K562 (cell line): ENCODE measurements at regions not wholly inside any gene's neighbourhood (a gene's known extent, or its start where the extent isn't known, plus 50 kb on each side); places are given as distances from the start of the nearest gene placed in this dataset.

ENCODE experiments used
- ATAC-seq: fragments of 200-7000 bp; cut with Tn5 transposase; 3 replicates; pipeline ENCODE4 v1.9.1; 2020; ENCODE audit warnings: moderate library complexity
- BruUV-seq: library from RNA; stranded (reverse); fragments of 400-500 nt; replicated peaks from 2 replicates; lab custom pipeline; 2021; lab: Mats Ljungman, UMichigan
- CTCF ChIA-PET: fragments of 300-600 bp; formaldehyde crosslinking; extraction: SDS; loops from one replicate; lab custom pipeline; 2021; ENCODE audit warnings: low intra/inter-chr PET ratio; lab: Yijun Ruan, JAX
- POLR2A ChIA-PET: fragments of 300-600, 350-650 bp; sonication (Branson Sonifier 250); formaldehyde crosslinking; extraction: SDS; loops from one replicate; lab custom pipeline; 2021; ENCODE audit warnings: antibody characterized with exemption, inconsistent platforms; lab: Yijun Ruan, JAX
- DNase-seq, 4 experiments: peaks; one replicate each; pipeline versions ENCODE4 v3.0.0 to v3.0.0-alpha.2; 2011 to 2018; ENCODE audit warnings: low spot score in 3 of 4, mixed read lengths in 3 of 4; ENCODE audit errors: extremely low read depth in 1 of 4
- FAIRE-seq: peaks from 2 replicates; lab custom pipeline; 2011; peaks lifted over from hg19 to GRCh38; lab: Jason Lieb, UNC
- H2AFZ ChIP-seq: 2 replicates; pipeline ENCODE4 v1.6.0; 2011; ENCODE audit warnings: low read depth, low read length, control low read depth, inconsistent platforms
- H3K27ac ChIP-seq: fragments of 200-600 bp; 3 replicates; pipeline ENCODE4 v1.8.0; 2011; ENCODE audit warnings: low read depth, mild to moderate bottlenecking, control low read depth, inconsistent platforms, low read length, moderate library complexity, mixed read lengths; ENCODE audit errors: extremely low read depth
- H3K27me3 ChIP-seq, 2 experiments: fragments of 300-600 bp in 1 of 2; 2 replicates in 1 of 2; 3 replicates in 1 of 2; pipeline versions ENCODE4 v1.6.0 to v1.8.0; 2011; ENCODE audit warnings: inconsistent platforms in 2 of 2, low read length in 2 of 2, mild to moderate bottlenecking in 1 of 2, mixed read lengths in 1 of 2, moderate library complexity in 1 of 2; ENCODE audit not compliant: control insufficient read depth in 2 of 2, insufficient read depth in 2 of 2
- H3K36me3 ChIP-seq: fragments of 300-600 bp; 3 replicates; pipeline ENCODE4 v1.8.0; 2011; ENCODE audit warnings: mild to moderate bottlenecking, low read length, inconsistent platforms; ENCODE audit not compliant: control insufficient read depth, insufficient read depth
- H3K4me1 ChIP-seq, 2 experiments: fragments of 200-600 bp in 1 of 2; replicated peaks in 1 of 2; 2 replicates in 1 of 2; 3 replicates in 1 of 2; pipeline versions ENCODE4 v1.5.1 to v1.8.0; 2011; ENCODE audit warnings: inconsistent platforms in 2 of 2, low read length in 2 of 2, mild to moderate bottlenecking in 1 of 2, mixed read lengths in 1 of 2, moderate library complexity in 1 of 2; ENCODE audit not compliant: control insufficient read depth in 2 of 2, insufficient read depth in 2 of 2
- H3K4me2 ChIP-seq: 2 replicates; pipeline ENCODE4 v1.6.1; 2011; ENCODE audit warnings: low read length, control low read depth, inconsistent platforms, mixed read lengths; ENCODE audit not compliant: insufficient read depth
- H3K4me3 ChIP-seq: fragments of 200-600 bp; sonication (generic), shearing (Covaris generic); 2 replicates; pipeline ENCODE4 v1.5.1; 2016; ENCODE audit warnings: control low read depth, inconsistent platforms
- H3K79me2 ChIP-seq: fragments of 200-600 bp; 3 replicates; pipeline ENCODE4 v1.8.0; 2011; ENCODE audit warnings: low read length, inconsistent platforms; ENCODE audit not compliant: control insufficient read depth, insufficient read depth
- H3K9ac ChIP-seq, 2 experiments: 2 replicates each; pipeline versions ENCODE4 v1.6.0 to v1.6.1; 2011; ENCODE audit warnings: low read depth in 2 of 2, low read length in 2 of 2, control low read depth in 1 of 2, inconsistent platforms in 1 of 2, mild to moderate bottlenecking in 1 of 2, mixed read lengths in 1 of 2; ENCODE audit not compliant: insufficient read depth in 1 of 2
- H3K9me1 ChIP-seq: one replicate; pipeline ENCODE4 v1.6.0; 2011; ENCODE audit warnings: inconsistent platforms, mild to moderate bottlenecking, low read length, moderate library complexity; ENCODE audit not compliant: control insufficient read depth, insufficient read depth
- H3K9me3 ChIP-seq: replicated peaks from 2 replicates; pipeline ENCODE4 v1.5.1; 2011; ENCODE audit warnings: low read depth, low read length, inconsistent platforms; ENCODE audit not compliant: control insufficient read depth, insufficient read depth
- H4K20me1 ChIP-seq: replicated peaks from 2 replicates; pipeline ENCODE4 v1.6.1; 2011; ENCODE audit warnings: low read length, inconsistent platforms, mixed read lengths; ENCODE audit not compliant: control insufficient read depth, insufficient read depth
- ARID1B ChIP-seq: fragments of 450-650 bp; IDR thresholded peaks from 2 replicates; pipeline ENCODE4 v1.6.1; 2016; ENCODE audit warnings: antibody characterized with exemption, mild to moderate bottlenecking, inconsistent platforms
- ARNT ChIP-seq, 2 experiments: fragments of 450-650 bp; IDR thresholded peaks; 2 replicates each; pipeline ENCODE4 v1.6.1; 2016; ENCODE audit warnings: mild to moderate bottlenecking in 1 of 2
- BHLHE40 ChIP-seq: IDR thresholded peaks from 2 replicates; pipeline ENCODE4 v1.6.1; 2011; ENCODE audit warnings: low read length, improper control_type of control experiment
- CREB1 ChIP-seq, 2 experiments: sonication (generic) in 1 of 2; formaldehyde crosslinking in 1 of 2; IDR thresholded peaks; 2 replicates each; pipeline versions ENCODE4 v1.6.1 to v1.8.0; 2012 to 2022; ENCODE audit warnings: inconsistent platforms in 1 of 2, mild to moderate bottlenecking in 1 of 2, missing genetic modification reagents in 1 of 2, moderate library complexity in 1 of 2
- DPF2 ChIP-seq: fragments of 450-650 bp; IDR thresholded peaks from 2 replicates; pipeline ENCODE4 v1.6.1; 2016
- FOXJ3 ChIP-seq: sonication (generic); formaldehyde crosslinking; IDR thresholded peaks from 2 replicates; pipeline ENCODE4 v1.4.0; 2020; ENCODE audit warnings: mild to moderate bottlenecking, missing genetic modification reagents
- ILK ChIP-seq: fragments of 450-650 bp; IDR thresholded peaks from 2 replicates; pipeline ENCODE4 v1.6.1; 2016; ENCODE audit warnings: missing genetic modification characterization, low read depth, mild to moderate bottlenecking, missing compliant biosample characterization, moderate library complexity, borderline replicate concordance
- MEF2A ChIP-seq: IDR thresholded peaks from 2 replicates; pipeline ENCODE4 v1.6.1; 2011; ENCODE audit warnings: low read depth, mild to moderate bottlenecking, low read length, moderate library complexity; ENCODE audit not compliant: control insufficient read depth
- NONO ChIP-seq, 2 experiments: fragments of 200-400 bp in 1 of 2; fragments of 450-650 bp in 1 of 2; formaldehyde crosslinking in 1 of 2; IDR thresholded peaks; 2 replicates each; pipeline ENCODE4 v1.6.1; 2017; ENCODE audit warnings: low read depth in 2 of 2, mild to moderate bottlenecking in 2 of 2, moderate library complexity in 2 of 2, low read length in 1 of 2
- PCBP1 ChIP-seq: fragments of 200-400 bp; formaldehyde crosslinking; IDR thresholded peaks from 2 replicates; pipeline ENCODE4 v1.6.1; 2018; ENCODE audit warnings: mild to moderate bottlenecking, low read depth, low read length; ENCODE audit not compliant: poor library complexity, severe bottlenecking
- TFAM ChIP-seq: fragments of 250-450 bp; sonication (Bioruptor Pico); conservative IDR thresholded peaks from 2 replicates; pipeline ENCODE4 v1.5.0; 2021; ENCODE audit warnings: mild to moderate bottlenecking, moderate library complexity
- XRCC4 ChIP-seq: IDR thresholded peaks from one replicate; pipeline ENCODE4 v1.6.1; 2011; ENCODE audit not compliant: insufficient read depth, insufficient read length; ENCODE audit errors: extremely low read depth
- ZNF79 ChIP-seq: fragments of 250-450 bp; sonication (Bioruptor Pico); IDR thresholded peaks from 2 replicates; pipeline ENCODE4 v1.4.0; 2020; ENCODE audit warnings: low read depth, mild to moderate bottlenecking, moderate library complexity
- WGBS: fragments of 100-300 bp; shearing (Covaris generic); methylation state at CpG from one replicate; pipeline ENCODE4 v1.1.6; 2016; ENCODE audit warnings: low coverage, mixed read lengths; ENCODE audit not compliant: insufficient coverage; ENCODE audit errors: missing lambda C conversion rate; 5-methylcytosine and 5-hydroxymethylcytosine counted together
- in situ Hi-C: fragments of 300-500 bp; cut with MboI; formaldehyde crosslinking; loops from 4 replicates; pipeline ENCODE4 v1.15.0; 2018; ENCODE audit warnings: inconsistent platforms, mixed read lengths
- intact Hi-C: fragments of 100-400 bp; cut with micrococcal nuclease; formaldehyde crosslinking; loops from 2 replicates; pipeline ENCODE4 v1.14.2; 2022
- TF ChIP-seq, protein P1 (sequence below), 2 experiments: fragments of 150-350 bp in 1 of 2; IDR thresholded peaks; 2 replicates each; pipeline ENCODE4 v1.6.1; 2012 to 2016; ENCODE audit warnings: low read depth in 2 of 2, low read length in 2 of 2, mild to moderate bottlenecking in 1 of 2, moderate library complexity in 1 of 2
- TF ChIP-seq, protein P2 (sequence below): sonication (generic); formaldehyde crosslinking; IDR thresholded peaks from 2 replicates; pipeline ENCODE4 v1.8.0; 2022; ENCODE audit warnings: missing genetic modification reagents, mild to moderate bottlenecking, borderline replicate concordance

DNA sequence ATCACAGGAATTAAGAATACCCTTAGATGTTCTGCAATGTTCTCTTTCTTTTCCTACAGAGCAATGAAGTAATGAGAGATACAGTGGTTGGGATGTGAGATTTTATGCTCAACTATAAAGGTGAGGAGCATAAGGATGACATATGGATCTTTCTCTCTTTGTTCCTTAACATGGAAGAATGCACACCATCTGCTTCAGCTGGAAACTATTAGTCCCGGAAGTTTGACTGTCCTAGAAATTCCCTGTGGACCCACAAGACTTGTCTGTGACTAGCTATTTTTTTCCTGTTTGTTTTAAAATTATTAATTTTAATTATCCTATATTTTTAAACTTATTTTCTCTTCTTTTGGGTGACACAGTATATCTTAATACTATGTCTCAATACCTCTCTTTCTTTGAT lies 80.2 kb downstream of the DKK1 start:
- Histone ChIP-seq H3K4me1 (no peaks in the 10 kb centered on the region), H3K27ac (no peak overlapping the region), H3K9ac (no peak overlapping the region), H3K4me2 (no peak overlapping the region), H3K27me3 (no peaks in the 10 kb centered on the region), H3K79me2 (no peaks in the 10 kb centered on the region), H2AFZ (no peak overlapping the region), H3K36me3 (no peaks in the 10 kb centered on the region), H3K9me1 (no peaks in the 10 kb centered on the region), H3K9me3 (no peaks in the 10 kb centered on the region; the same call in 1 of the 2 replicates), H4K20me1 (no peaks in the 10 kb centered on the region), H3K4me3 (no peak overlapping the region)
- no peak for FAIRE-seq
- WGBS = 0% methylated on average over 1 of the region's 1 CpG
- intact Hi-C loops = no loop called here
- no peak for ATAC-seq
- TF ChIP-seq FOXJ3 (no peak), ARID1B (no peak), NONO (IDR thresholded peaks at IDR 0.05; ENCODE audit: low read depth in 2 of 2, low read length in 1 of 2) (no peak), MEF2A (no peak), ZNF79 (CRISPR knock-in tag) (no peak), BHLHE40 (no peak), ARNT (IDR thresholded peaks at IDR 0.05) (no peak), TFAM (CRISPR knock-in tag) (no peak), CREB1 (IDR thresholded peaks at IDR 0.05) (no peak), CREB1 (CRISPR knock-in tag; IDR thresholded peaks at IDR 0.05) (no peak), XRCC4 (no peak), DPF2 (no peak), ILK (tag) (no peak), PCBP1 (no peak)
- TF ChIP-seq, protein P1, sequence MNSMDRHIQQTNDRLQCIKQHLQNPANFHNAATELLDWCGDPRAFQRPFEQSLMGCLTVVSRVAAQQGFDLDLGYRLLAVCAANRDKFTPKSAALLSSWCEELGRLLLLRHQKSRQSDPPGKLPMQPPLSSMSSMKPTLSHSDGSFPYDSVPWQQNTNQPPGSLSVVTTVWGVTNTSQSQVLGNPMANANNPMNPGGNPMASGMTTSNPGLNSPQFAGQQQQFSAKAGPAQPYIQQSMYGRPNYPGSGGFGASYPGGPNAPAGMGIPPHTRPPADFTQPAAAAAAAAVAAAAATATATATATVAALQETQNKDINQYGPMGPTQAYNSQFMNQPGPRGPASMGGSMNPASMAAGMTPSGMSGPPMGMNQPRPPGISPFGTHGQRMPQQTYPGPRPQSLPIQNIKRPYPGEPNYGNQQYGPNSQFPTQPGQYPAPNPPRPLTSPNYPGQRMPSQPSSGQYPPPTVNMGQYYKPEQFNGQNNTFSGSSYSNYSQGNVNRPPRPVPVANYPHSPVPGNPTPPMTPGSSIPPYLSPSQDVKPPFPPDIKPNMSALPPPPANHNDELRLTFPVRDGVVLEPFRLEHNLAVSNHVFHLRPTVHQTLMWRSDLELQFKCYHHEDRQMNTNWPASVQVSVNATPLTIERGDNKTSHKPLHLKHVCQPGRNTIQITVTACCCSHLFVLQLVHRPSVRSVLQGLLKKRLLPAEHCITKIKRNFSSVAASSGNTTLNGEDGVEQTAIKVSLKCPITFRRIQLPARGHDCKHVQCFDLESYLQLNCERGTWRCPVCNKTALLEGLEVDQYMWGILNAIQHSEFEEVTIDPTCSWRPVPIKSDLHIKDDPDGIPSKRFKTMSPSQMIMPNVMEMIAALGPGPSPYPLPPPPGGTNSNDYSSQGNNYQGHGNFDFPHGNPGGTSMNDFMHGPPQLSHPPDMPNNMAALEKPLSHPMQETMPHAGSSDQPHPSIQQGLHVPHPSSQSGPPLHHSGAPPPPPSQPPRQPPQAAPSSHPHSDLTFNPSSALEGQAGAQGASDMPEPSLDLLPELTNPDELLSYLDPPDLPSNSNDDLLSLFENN (IDR thresholded peaks at IDR 0.05; ENCODE audit: low read depth in 2 of 2, low read length in 2 of 2) = no peak
- TF ChIP-seq, protein P2, sequence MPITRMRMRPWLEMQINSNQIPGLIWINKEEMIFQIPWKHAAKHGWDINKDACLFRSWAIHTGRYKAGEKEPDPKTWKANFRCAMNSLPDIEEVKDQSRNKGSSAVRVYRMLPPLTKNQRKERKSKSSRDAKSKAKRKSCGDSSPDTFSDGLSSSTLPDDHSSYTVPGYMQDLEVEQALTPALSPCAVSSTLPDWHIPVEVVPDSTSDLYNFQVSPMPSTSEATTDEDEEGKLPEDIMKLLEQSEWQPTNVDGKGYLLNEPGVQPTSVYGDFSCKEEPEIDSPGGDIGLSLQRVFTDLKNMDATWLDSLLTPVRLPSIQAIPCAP = no peak
- DNase-seq = no peak
- POLR2A ChIA-PET = no interaction called here
- no TSS peak for BruUV-seq
- in situ Hi-C loops = no loop called here
- CTCF ChIA-PET = no interaction called here
